SK-N-SH (cell line): ENCODE measurements at regions not wholly inside any gene's neighbourhood (a gene's known extent, or its start where the extent isn't known, plus 50 kb on each side); places are given as distances from the start of the nearest gene placed in this dataset.

Experiments used
- FOXM1 ChIP-seq: IDR thresholded peaks from 2 replicates; pipeline ENCODE4 v1.4.0; 2012; ENCODE audit warnings: low read depth, mild to moderate bottlenecking
- GABPA ChIP-seq: IDR thresholded peaks from 2 replicates; pipeline ENCODE4 v1.4.0; 2012; ENCODE audit warnings: low read depth, mild to moderate bottlenecking
- POLR2AphosphoS5 ChIP-seq: IDR thresholded peaks from 2 replicates; pipeline ENCODE4 v1.6.1; 2012; ENCODE audit warnings: low read depth, low read length
- RFX5 ChIP-seq: IDR thresholded peaks from 2 replicates; pipeline ENCODE4 v1.6.1; 2012; ENCODE audit warnings: mild to moderate bottlenecking, improper control_type of control experiment, low read length
- TAF1 ChIP-seq: IDR thresholded peaks from 2 replicates; pipeline ENCODE4 v1.6.1; 2012; ENCODE audit warnings: low read depth, mild to moderate bottlenecking, low read length, moderate library complexity, borderline replicate concordance
- TF ChIP-seq, protein P1 (sequence below): fragments of 200-600 bp; sonication (generic); IDR thresholded peaks from 2 replicates; pipeline ENCODE4 v1.6.1; 2017; ENCODE audit warnings: antibody characterized with exemption, mild to moderate bottlenecking, moderate library complexity

DNA sequence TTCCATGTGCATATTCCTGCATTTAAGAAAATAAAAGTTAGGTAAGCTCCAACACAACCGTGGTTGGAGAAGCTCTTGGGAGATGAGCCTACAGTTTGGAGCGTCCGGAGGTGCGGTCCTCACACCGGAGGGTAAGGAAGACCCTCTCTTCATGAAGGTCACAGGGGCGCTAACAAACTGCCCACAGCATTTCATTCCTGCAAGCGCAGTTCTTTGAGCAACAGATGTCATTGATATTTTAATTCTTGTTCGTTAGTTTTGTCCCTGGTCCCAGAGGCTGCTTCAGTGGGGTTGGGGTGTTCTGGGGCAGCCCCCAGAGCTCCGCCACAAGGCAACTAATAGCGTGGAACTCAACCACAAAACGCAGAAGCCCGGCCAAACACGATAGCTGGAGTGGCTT is 376.2 kb downstream of the IRX2 start:
- TF ChIP-seq RFX5 (no peak), FOXM1 (no peak), GABPA (no peak), TAF1 (no peak), POLR2AphosphoS5 (no peak)
- TF ChIP-seq, protein P1, sequence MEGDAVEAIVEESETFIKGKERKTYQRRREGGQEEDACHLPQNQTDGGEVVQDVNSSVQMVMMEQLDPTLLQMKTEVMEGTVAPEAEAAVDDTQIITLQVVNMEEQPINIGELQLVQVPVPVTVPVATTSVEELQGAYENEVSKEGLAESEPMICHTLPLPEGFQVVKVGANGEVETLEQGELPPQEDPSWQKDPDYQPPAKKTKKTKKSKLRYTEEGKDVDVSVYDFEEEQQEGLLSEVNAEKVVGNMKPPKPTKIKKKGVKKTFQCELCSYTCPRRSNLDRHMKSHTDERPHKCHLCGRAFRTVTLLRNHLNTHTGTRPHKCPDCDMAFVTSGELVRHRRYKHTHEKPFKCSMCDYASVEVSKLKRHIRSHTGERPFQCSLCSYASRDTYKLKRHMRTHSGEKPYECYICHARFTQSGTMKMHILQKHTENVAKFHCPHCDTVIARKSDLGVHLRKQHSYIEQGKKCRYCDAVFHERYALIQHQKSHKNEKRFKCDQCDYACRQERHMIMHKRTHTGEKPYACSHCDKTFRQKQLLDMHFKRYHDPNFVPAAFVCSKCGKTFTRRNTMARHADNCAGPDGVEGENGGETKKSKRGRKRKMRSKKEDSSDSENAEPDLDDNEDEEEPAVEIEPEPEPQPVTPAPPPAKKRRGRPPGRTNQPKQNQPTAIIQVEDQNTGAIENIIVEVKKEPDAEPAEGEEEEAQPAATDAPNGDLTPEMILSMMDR = no peak
